ENCODE measurements at regions not wholly inside any gene's neighbourhood (a gene's known extent, or its start where the extent isn't known, plus 50 kb on each side); places are given as distances from the start of the nearest gene placed in this dataset.

DNA sequence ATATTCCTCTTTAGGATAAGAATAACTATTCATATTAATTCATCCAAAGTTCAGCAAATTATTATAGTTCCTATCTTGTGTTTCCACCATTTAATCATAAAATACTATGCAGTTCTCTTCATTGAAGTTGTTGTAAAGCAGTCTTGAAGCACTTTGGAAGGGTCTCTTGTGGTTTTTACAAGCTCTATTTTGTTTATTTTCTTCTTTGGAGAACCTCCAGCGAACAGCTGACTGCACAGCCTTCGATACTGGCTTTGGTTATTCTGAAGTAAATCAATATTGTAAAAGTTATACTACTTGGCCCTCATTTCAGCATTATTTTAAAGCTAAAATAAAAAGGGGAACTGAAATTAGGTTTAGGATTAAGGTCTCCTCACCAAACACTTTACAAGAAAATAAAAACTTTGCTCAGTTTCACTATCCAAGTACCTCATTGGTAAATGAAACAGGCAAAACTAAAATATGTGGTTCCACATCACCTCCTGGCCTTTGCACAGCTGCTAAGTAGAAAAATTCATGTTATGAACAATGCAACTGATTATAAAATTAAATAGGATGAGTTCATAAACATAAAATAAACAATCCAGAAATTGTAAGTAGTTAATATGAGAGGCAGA, 1629.2 kb upstream of the ADGRL3 start:
- Histone ChIP-seq H3K9me3 (ENCODE audit: low read depth) (no peaks in the 10 kb centered on the region), H3K27me3 (no peaks in the 10 kb centered on the region), H3K9me2 (replicated peaks; ENCODE audit: insufficient read depth) (no peaks in the 10 kb centered on the region), H3K4me1 (ENCODE audit: insufficient read depth) (no peaks in the 10 kb centered on the region), H3K36me3 (replicated peaks; ENCODE audit: insufficient read depth, low read depth) (no peaks in the 10 kb centered on the region), H3K4me2 (peak overlapping the region; percentile 4), H4K20me1 (ENCODE audit: insufficient read depth, poor library complexity, severe bottlenecking) (no peaks in the 10 kb centered on the region), H3K79me2 (no peaks in the 10 kb centered on the region), H3K4me3 (no peak overlapping the region), H3K27ac (no peak overlapping the region), H2AFZ (no peak overlapping the region)
- WGBS (ENCODE audit: low lambda C conversion rate, missing lambda C conversion rate) = 42% methylated on average over 2 of the region's 2 CpGs
- no peak for DNase-seq (ENCODE audit: low spot score)
- no peak for TF ChIP-seq EZH2 (IDR thresholded peaks at IDR 0.05; ENCODE audit: borderline replicate concordance)
- TF ChIP-seq EZH2phosphoT487 (IDR thresholded peaks at IDR 0.05; ENCODE audit: low read depth, severe bottlenecking, unreplicated experiment) = no peak
- TF ChIP-seq, protein P1, sequence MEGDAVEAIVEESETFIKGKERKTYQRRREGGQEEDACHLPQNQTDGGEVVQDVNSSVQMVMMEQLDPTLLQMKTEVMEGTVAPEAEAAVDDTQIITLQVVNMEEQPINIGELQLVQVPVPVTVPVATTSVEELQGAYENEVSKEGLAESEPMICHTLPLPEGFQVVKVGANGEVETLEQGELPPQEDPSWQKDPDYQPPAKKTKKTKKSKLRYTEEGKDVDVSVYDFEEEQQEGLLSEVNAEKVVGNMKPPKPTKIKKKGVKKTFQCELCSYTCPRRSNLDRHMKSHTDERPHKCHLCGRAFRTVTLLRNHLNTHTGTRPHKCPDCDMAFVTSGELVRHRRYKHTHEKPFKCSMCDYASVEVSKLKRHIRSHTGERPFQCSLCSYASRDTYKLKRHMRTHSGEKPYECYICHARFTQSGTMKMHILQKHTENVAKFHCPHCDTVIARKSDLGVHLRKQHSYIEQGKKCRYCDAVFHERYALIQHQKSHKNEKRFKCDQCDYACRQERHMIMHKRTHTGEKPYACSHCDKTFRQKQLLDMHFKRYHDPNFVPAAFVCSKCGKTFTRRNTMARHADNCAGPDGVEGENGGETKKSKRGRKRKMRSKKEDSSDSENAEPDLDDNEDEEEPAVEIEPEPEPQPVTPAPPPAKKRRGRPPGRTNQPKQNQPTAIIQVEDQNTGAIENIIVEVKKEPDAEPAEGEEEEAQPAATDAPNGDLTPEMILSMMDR (IDR thresholded peaks at IDR 0.05; ENCODE audit: poor library complexity) = no peak

- Histone ChIP-seq H3K4me2 (peak overlapping the region; percentile 41), H3K79me2 (no peaks in the 10 kb centered on the region), H3K36me3 (replicated peaks; ENCODE audit: insufficient read depth, low read depth) (no peaks in the 10 kb centered on the region), H4K20me1 (ENCODE audit: insufficient read depth, poor library complexity, severe bottlenecking) (no peaks in the 10 kb centered on the region), H3K27me3 (no peaks in the 10 kb centered on the region), H3K9me3 (ENCODE audit: low read depth) (no peaks in the 10 kb centered on the region), H3K4me1 (ENCODE audit: insufficient read depth) (no peaks in the 10 kb centered on the region), H3K27ac (no peak overlapping the region), H2AFZ (no peak overlapping the region), H3K9me2 (replicated peaks; ENCODE audit: insufficient read depth) (no peaks in the 10 kb centered on the region), H3K4me3 (no peak overlapping the region)
- DNase-seq (ENCODE audit: low spot score) = no peak
- WGBS (ENCODE audit: low lambda C conversion rate, missing lambda C conversion rate) = 67% methylated on average over 9 of the region's 9 CpGs
- no peak for TF ChIP-seq EZH2 (IDR thresholded peaks at IDR 0.05; ENCODE audit: borderline replicate concordance)
- TF ChIP-seq, protein P1 (IDR thresholded peaks at IDR 0.05; ENCODE audit: poor library complexity) = no peak
- TF ChIP-seq EZH2phosphoT487 (IDR thresholded peaks at IDR 0.05; ENCODE audit: low read depth, severe bottlenecking, unreplicated experiment) = no peak
These were observed 1628.2 kb upstream of the ADGRL3 start for GRCh38 chr4:59571805-59572430.

DNA sequence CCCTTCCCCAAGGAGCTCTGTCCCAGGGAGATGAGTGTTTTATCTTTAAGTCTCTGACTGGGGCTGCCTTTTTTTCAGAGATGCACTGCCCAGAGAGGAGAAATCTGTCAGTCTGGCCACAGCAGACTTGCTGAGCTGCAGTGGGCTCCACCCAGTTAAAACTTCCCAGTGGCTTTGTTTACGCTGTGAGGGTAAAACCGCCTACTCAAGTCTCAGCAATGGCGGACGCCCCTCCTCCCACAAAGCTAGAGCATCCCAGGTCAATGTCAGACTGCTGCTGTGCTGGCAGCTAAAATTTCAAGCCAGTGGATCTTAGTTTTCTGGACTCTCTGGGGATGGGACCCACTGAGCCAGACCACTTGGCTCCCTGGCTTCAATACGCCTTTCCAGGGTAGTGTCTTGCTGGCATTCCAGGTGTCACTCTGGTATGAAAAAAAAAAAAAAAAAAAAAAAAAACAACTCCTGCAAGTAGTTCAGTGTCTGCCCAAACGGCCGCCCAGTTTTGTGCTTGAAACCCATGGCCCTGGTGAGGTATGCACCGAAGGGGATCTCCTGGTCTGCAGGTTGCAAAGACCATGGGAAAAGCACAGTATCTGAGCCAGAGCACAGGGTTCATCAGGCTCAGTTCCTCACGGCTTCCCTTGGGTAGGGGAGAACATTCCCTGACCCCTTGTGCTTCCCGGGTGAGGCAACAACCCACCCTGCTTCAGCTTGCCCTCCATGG, 1616.1 kb upstream of the ADGRL3 start:
- no peaks in the 10 kb centered on the region for H3K4me1 ChIP-seq (ENCODE audit: insufficient read depth)
- H2AFZ ChIP-seq = no peak overlapping the region
- H3K4me3 ChIP-seq = no peak overlapping the region
- WGBS (ENCODE audit: low lambda C conversion rate, missing lambda C conversion rate) = 80% methylated on average over 10 of the region's 10 CpGs
- H3K36me3 ChIP-seq (replicated peaks; ENCODE audit: insufficient read depth, low read depth) = no peaks in the 10 kb centered on the region
- no peaks in the 10 kb centered on the region for H3K27me3 ChIP-seq
- H3K27ac ChIP-seq = no peak overlapping the region
- H3K4me2 ChIP-seq = no peak overlapping the region
- H3K9me2 ChIP-seq (replicated peaks; ENCODE audit: insufficient read depth) = no peaks in the 10 kb centered on the region
- DNase-seq (ENCODE audit: low spot score) = no peak
- H3K9me3 ChIP-seq (ENCODE audit: low read depth) = no peaks in the 10 kb centered on the region
- no peak for TF ChIP-seq EZH2phosphoT487 (IDR thresholded peaks at IDR 0.05; ENCODE audit: low read depth, severe bottlenecking, unreplicated experiment)
- H4K20me1 ChIP-seq (ENCODE audit: insufficient read depth, poor library complexity, severe bottlenecking) = no peaks in the 10 kb centered on the region
- no peaks in the 10 kb centered on the region for H3K79me2 ChIP-seq

Data from hepatocyte (in vitro differentiated cells).